DMS 273 treated with DMSO at 0.1 percent for 48 hours (cell line): ENCODE measurements at regions not wholly inside any gene's neighbourhood (a gene's known extent, or its start where the extent isn't known, plus 50 kb on each side); places are given as distances from the start of the nearest gene placed in this dataset.

Source experiments
- DNase-seq: peaks from one replicate; lab custom pipeline; 2025; lab: John Stamatoyannopoulos, UW

GRCh38 chr12:23174917-23175316 is 549.9 kb downstream of the ETNK1 start:
- no peak for DNase-seq

- DNase-seq: no peak
Measured at GRCh38 chr12:23185346-23185745, 560.4 kb downstream of the ETNK1 start.

- no peak for DNase-seq
Measured at GRCh38 chr12:23186950-23187349, 562.0 kb downstream of the ETNK1 start.

GRCh38 chr12:23193552-23193951 is 568.6 kb downstream of the ETNK1 start:
- DNase-seq: no peak

GRCh38 chr12:23197266-23197665 is 572.3 kb downstream of the ETNK1 start:
- no peak for DNase-seq

- no peak for DNase-seq
Measured at GRCh38 chr12:23202728-23203127, 577.8 kb downstream of the ETNK1 start.

GRCh38 chr12:23204933-23205778 is 580.2 kb downstream of the ETNK1 start:
- DNase-seq: peak; percentile 7

GRCh38 chr12:23209793-23210192 is 584.8 kb downstream of the ETNK1 start:
- no peak for DNase-seq

GRCh38 chr12:23210573-23210972 is 585.6 kb downstream of the ETNK1 start:
- no peak for DNase-seq

GRCh38 chr12:23211384-23212320 is 586.7 kb downstream of the ETNK1 start:
- no peak for DNase-seq

- no peak for DNase-seq
Measured at GRCh38 chr12:23217158-23217557, 592.2 kb downstream of the ETNK1 start.

- no peak for DNase-seq
Measured at GRCh38 chr12:23217667-23218066, 592.7 kb downstream of the ETNK1 start.

GRCh38 chr12:23221066-23221465 is 596.1 kb downstream of the ETNK1 start:
- peak; percentile 16 for DNase-seq

- DNase-seq: no peak
Measured at GRCh38 chr12:23221926-23222325, 597.0 kb downstream of the ETNK1 start.

- no peak for DNase-seq
Measured at GRCh38 chr12:23222801-23223200, 597.8 kb downstream of the ETNK1 start.

GRCh38 chr12:23228101-23228500 is 603.1 kb downstream of the ETNK1 start:
- no peak for DNase-seq

- no peak for DNase-seq
Measured at GRCh38 chr12:23230899-23231298, 605.9 kb downstream of the ETNK1 start.

- no peak for DNase-seq
Measured at GRCh38 chr12:23236066-23236780, 611.3 kb downstream of the ETNK1 start.

GRCh38 chr12:23236811-23237210 is 611.8 kb downstream of the ETNK1 start:
- DNase-seq: no peak

- no peak for DNase-seq
Measured at GRCh38 chr12:23238190-23238589, 613.2 kb downstream of the ETNK1 start.

GRCh38 chr12:23238957-23239356 is 614.0 kb downstream of the ETNK1 start:
- DNase-seq: no peak

GRCh38 chr12:23245186-23245585 is 620.2 kb downstream of the ETNK1 start:
- no peak for DNase-seq
